Suprapubic skin (tissue), 4 donors: ENCODE measurements at regions not wholly inside any gene's neighbourhood (a gene's known extent, or its start where the extent isn't known, plus 50 kb on each side); places are given as distances from the start of the nearest gene placed in this dataset.

Experiments used
- DNase-seq, 2 donors: peaks; one replicate each; pipeline ENCODE4 v3.0.0-alpha.2; 2019; ENCODE audit warnings: low spot score in 2 of 2
- H3K27ac ChIP-seq: fragments of 200-600 bp; sonication (generic); one replicate; pipeline ENCODE4 v1.5.1; 2019
- H3K27me3 ChIP-seq: fragments of 200-600 bp; sonication (generic); one replicate; pipeline ENCODE4 v1.5.1; 2019
- H3K36me3 ChIP-seq: fragments of 200-600 bp; sonication (generic); one replicate; pipeline ENCODE4 v1.5.1; 2019
- H3K4me1 ChIP-seq: fragments of 200-600 bp; sonication (generic); one replicate; pipeline ENCODE4 v1.5.1; 2019
- H3K4me3 ChIP-seq: fragments of 200-600 bp; sonication (generic); one replicate; pipeline ENCODE4 v1.5.1; 2019; ENCODE audit warnings: mild to moderate bottlenecking
- H3K9me3 ChIP-seq: fragments of 200-600 bp; sonication (generic); one replicate; pipeline ENCODE4 v1.5.1; 2019
- EP300 ChIP-seq: sonication (generic); formaldehyde crosslinking; IDR thresholded peaks from one replicate; pipeline ENCODE4 v1.6.1; 2017; ENCODE audit warnings: antibody characterized with exemption
- POLR2A ChIP-seq, 2 donors: fragments of 450-650 bp; IDR thresholded peaks; one replicate each; pipeline ENCODE4 v1.6.1; 2017; ENCODE audit warnings: antibody characterized with exemption in 2 of 2, mild to moderate bottlenecking in 2 of 2, moderate library complexity in 2 of 2
- POLR2AphosphoS5 ChIP-seq, 3 donors: sonication (generic); formaldehyde crosslinking; IDR thresholded peaks; one replicate each; pipeline ENCODE4 v1.6.1; 2017; ENCODE audit warnings: antibody characterized with exemption in 3 of 3
- WGBS: methylation state at CpG from one replicate; pipeline ENCODE4 v1.1.5; 2018; 5-methylcytosine and 5-hydroxymethylcytosine counted together
- TF ChIP-seq, protein P1 (sequence below), 2 donors: fragments of 200-600 bp in 1 of 2; fragments of 450-650 bp in 1 of 2; sonication (generic) in 1 of 2; IDR thresholded peaks; one replicate each; pipeline ENCODE4 v1.5.1; 2016 to 2019; ENCODE audit warnings: antibody characterized with exemption in 2 of 2, mild to moderate bottlenecking in 1 of 2, moderate library complexity in 1 of 2

DNA sequence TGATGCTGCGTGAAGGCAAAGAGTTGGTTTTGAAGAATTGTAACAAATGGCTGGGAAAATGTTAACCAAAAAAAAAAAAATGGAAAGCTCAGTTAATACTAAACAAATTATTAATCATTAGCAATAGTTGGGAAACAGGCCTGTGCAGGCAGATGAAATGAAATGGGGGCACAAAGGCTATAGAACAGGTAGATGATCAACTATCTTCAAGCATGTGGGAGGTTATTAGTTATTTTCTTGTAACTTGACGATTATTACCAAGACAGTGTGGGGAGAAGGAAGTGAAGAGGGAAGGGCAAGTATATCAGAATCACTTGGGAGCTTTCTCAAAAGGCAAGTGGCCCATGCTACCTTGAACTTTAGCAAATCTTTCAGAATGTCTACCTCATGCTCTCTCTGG lies 351.9 kb downstream of the BCOR start:
- Histone ChIP-seq H3K27ac (no peak overlapping the region), H3K36me3 (no peaks in the 10 kb centered on the region), H3K4me3 (no peak overlapping the region), H3K4me1 (no peaks in the 10 kb centered on the region), H3K27me3 (no peaks in the 10 kb centered on the region), H3K9me3 (no peaks in the 10 kb centered on the region)
- TF ChIP-seq POLR2AphosphoS5 (IDR thresholded peaks at IDR 0.05) (no peak), POLR2A (IDR thresholded peaks at IDR 0.05) (no peak), EP300 (no peak)
- TF ChIP-seq, protein P1, sequence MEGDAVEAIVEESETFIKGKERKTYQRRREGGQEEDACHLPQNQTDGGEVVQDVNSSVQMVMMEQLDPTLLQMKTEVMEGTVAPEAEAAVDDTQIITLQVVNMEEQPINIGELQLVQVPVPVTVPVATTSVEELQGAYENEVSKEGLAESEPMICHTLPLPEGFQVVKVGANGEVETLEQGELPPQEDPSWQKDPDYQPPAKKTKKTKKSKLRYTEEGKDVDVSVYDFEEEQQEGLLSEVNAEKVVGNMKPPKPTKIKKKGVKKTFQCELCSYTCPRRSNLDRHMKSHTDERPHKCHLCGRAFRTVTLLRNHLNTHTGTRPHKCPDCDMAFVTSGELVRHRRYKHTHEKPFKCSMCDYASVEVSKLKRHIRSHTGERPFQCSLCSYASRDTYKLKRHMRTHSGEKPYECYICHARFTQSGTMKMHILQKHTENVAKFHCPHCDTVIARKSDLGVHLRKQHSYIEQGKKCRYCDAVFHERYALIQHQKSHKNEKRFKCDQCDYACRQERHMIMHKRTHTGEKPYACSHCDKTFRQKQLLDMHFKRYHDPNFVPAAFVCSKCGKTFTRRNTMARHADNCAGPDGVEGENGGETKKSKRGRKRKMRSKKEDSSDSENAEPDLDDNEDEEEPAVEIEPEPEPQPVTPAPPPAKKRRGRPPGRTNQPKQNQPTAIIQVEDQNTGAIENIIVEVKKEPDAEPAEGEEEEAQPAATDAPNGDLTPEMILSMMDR (IDR thresholded peaks at IDR 0.05): no peak
- 73% methylated on average over 2 of the region's 2 CpGs for WGBS
- DNase-seq: no peak

DNA sequence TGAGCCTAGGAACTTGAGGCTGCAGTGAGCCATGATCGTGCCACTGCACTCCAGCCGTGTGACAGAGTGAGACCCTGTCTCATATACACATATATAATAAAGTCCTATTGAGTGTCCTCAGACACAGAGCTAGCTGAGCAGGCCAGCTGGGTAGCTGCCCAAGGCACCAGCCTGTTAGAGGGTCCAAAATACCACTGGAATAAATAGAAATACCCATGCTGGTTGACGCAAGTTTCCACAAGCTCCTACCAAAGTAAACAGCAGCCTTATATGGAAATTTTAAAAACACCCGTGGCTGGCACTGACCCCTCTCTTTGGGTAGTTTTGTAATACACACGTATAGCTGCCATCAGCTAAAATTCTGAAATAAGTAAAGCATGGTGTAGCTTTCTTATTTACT lies 348.6 kb downstream of the BCOR start:
- DNase-seq: no peak
- H3K4me3 ChIP-seq: no peak overlapping the region
- no peak for TF ChIP-seq POLR2AphosphoS5 (IDR thresholded peaks at IDR 0.05)
- no peak for TF ChIP-seq POLR2A (IDR thresholded peaks at IDR 0.05)
- TF ChIP-seq, protein P1 (IDR thresholded peaks at IDR 0.05): no peak
- TF ChIP-seq EP300: no peak
- H3K27me3 ChIP-seq: no peaks in the 10 kb centered on the region
- no peaks in the 10 kb centered on the region for H3K9me3 ChIP-seq
- WGBS: 63% methylated on average over 5 of the region's 5 CpGs
- H3K27ac ChIP-seq: no peak overlapping the region
- peaks cover 3% of the 10 kb centered on the region for H3K4me1 ChIP-seq
- H3K36me3 ChIP-seq: no peaks in the 10 kb centered on the region

DNA sequence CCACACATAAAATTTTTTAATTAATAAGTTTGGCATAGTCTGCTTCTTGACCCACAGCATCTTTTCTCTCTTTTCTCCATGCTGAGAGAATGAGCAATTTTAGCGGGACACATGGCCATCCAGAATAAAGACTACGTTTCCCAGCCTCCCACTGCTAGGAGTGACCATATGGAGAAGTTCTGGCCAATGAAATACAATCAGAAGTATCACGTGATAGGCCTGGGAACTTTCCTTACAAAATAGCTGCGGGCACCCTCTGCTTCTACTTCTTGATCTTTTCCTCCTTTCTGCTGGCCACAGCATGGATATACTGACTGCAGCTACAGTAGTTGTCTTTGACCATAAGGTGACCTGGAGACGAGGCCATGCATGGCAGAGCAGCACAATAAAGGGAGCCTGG lies 348.0 kb downstream of the BCOR start:
- WGBS: 59% methylated on average over 5 of the region's 5 CpGs
- Histone ChIP-seq H3K27ac (no peak overlapping the region), H3K4me3 (no peak overlapping the region), H3K9me3 (no peaks in the 10 kb centered on the region), H3K4me1 (peaks cover 3% of the 10 kb centered on the region), H3K27me3 (no peaks in the 10 kb centered on the region), H3K36me3 (no peaks in the 10 kb centered on the region)
- no peak for TF ChIP-seq POLR2AphosphoS5 (IDR thresholded peaks at IDR 0.05)
- no peak for TF ChIP-seq POLR2A (IDR thresholded peaks at IDR 0.05)
- TF ChIP-seq EP300: no peak
- DNase-seq: no peak

DNA sequence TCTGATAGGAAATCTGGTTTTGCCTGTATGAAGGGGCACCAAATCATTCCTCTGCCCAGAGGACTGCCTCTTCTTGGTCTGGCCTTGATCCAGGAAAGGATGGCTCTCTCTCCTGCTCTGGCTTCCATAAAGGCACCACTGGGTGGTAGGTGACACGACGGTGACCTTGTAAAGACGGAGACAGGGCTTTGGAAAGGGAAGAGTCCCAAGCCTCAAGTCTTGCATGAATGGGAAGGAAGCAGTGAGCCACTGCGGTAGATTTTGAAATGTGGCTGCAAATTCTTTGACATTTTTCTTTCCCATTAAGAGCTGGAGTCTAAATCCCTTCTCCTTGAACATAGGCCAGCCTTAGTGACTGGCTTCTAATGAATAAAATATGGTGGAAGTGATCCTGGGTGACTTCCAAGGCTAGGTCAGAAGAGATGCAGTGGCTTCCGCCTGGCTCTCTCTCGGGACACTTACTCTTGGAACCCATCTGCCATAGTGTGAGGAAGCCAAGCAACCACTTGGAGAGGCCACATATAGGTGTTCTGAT lies 347.4 kb downstream of the BCOR start:
- no peaks in the 10 kb centered on the region for H3K36me3 ChIP-seq
- 73% methylated on average over 4 of the region's 6 CpGs for WGBS

DNA sequence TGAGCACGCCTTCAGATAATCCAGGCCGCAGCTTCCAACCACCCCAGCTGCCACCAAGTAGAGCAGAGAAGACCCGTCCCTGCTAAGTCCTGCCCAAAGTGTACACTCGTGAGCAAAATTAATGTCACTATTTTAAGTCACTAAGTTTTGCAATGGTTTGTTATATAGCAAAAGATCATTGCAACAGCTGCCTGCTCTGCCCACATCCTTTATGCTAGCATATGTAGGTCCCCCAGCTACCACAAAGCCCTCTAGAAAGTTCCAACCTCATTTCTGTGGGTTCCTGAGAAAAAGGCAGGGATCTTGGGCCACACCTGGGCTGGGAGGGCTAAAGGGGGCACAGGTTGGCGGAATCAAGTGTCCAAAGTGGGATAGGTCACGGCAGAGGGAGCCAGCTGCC lies 346.9 kb downstream of the BCOR start:
- WGBS: 90% methylated on average over 6 of the region's 6 CpGs
- no peaks in the 10 kb centered on the region for H3K36me3 ChIP-seq
- TF ChIP-seq POLR2A (IDR thresholded peaks at IDR 0.05) (no peak), POLR2AphosphoS5 (IDR thresholded peaks at IDR 0.05) (no peak), EP300 (no peak)
- TF ChIP-seq, protein P1 (IDR thresholded peaks at IDR 0.05): no peak

More for the DNA sequence above, 347.4 kb downstream of the BCOR start:
- TF ChIP-seq POLR2AphosphoS5 (IDR thresholded peaks at IDR 0.05) (no peak), EP300 (no peak), POLR2A (IDR thresholded peaks at IDR 0.05) (no peak)
- TF ChIP-seq, protein P1 (IDR thresholded peaks at IDR 0.05): no peak
- no peaks in the 10 kb centered on the region for H3K9me3 ChIP-seq
- H3K27me3 ChIP-seq: no peaks in the 10 kb centered on the region
- peaks cover 9% of the 10 kb centered on the region for H3K4me1 ChIP-seq
- DNase-seq: no peak
- H3K27ac ChIP-seq: no peak overlapping the region
- no peak overlapping the region for H3K4me3 ChIP-seq

DNA sequence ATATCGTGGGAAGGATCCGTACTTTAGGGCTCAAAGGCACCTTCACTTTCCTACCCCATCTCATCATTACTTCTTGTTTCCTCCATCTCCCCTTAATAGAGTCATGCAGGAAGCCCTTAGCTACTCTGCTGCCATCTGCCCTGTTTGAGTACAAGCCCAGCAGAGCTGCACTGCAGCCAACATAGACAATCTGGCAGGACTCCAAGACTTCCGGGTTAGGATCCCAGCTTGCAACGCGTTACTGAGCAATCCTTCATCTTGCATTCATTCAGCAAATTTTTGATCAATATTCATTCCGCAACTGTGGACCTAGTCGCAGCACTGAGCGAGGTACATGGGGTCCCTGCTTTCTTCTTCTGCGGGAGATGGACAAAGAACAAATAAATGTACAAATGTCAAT lies 344.9 kb downstream of the BCOR start:
- no peak overlapping the region for H3K4me3 ChIP-seq
- H3K36me3 ChIP-seq: no peaks in the 10 kb centered on the region
- TF ChIP-seq POLR2AphosphoS5 (IDR thresholded peaks at IDR 0.05) (no peak), POLR2A (IDR thresholded peaks at IDR 0.05) (no peak), EP300 (no peak)
- TF ChIP-seq, protein P1 (IDR thresholded peaks at IDR 0.05): no peak
- WGBS: 78% methylated on average over 9 of the region's 9 CpGs
- H3K27ac ChIP-seq: no peak overlapping the region
- H3K4me1 ChIP-seq: peaks cover 17% of the 10 kb centered on the region
- H3K9me3 ChIP-seq: no peaks in the 10 kb centered on the region
- H3K27me3 ChIP-seq: no peaks in the 10 kb centered on the region
- no peak for DNase-seq

More for the DNA sequence above, 346.9 kb downstream of the BCOR start:
- Histone ChIP-seq H3K9me3 (no peaks in the 10 kb centered on the region), H3K27me3 (no peaks in the 10 kb centered on the region), H3K4me3 (no peak overlapping the region), H3K4me1 (peaks cover 15% of the 10 kb centered on the region), H3K27ac (no peak overlapping the region)
- DNase-seq: no peak
